GM12878 (cell line): ENCODE measurements at regions not wholly inside any gene's neighbourhood (a gene's known extent, or its start where the extent isn't known, plus 50 kb on each side); places are given as distances from the start of the nearest gene placed in this dataset.

Source experiments
- ATAC-seq: fragments of 200-7000 bp; cut with Tn5 transposase; 3 replicates; pipeline ENCODE4 v1.9.1; 2020; ENCODE audit warnings: mild to moderate bottlenecking, moderate library complexity
- BruUV-seq: library from RNA; stranded (reverse); fragments of 400-500 nt; replicated peaks from 2 replicates; lab custom pipeline; 2021; lab: Mats Ljungman, UMichigan
- CTCF ChIA-PET: fragments of 300-600 bp; sonication (Branson Sonifier 250); formaldehyde crosslinking; extraction: SDS; loops from one replicate; lab custom pipeline; 2021; ENCODE audit warnings: inconsistent platforms; lab: Yijun Ruan, JAX
- POLR2A ChIA-PET: fragments of 350-600 bp; formaldehyde crosslinking; extraction: SDS; loops from one replicate; lab custom pipeline; 2021; ENCODE audit warnings: inconsistent platforms; lab: Charles Lee
- RAD21 ChIA-PET: fragments of 300-600 bp; sonication (Branson Sonifier 250); formaldehyde crosslinking; loops from one replicate; lab custom pipeline; 2023; ENCODE audit warnings: antibody characterized with exemption; ENCODE audit not compliant: unreplicated experiment; lab: Charles Lee
- SMC1A ChIA-PET: fragments of 300-600 bp; sonication (Branson Sonifier 250); formaldehyde crosslinking; loops from one replicate; lab custom pipeline; 2023; ENCODE audit not compliant: unreplicated experiment, uncharacterized antibody; lab: Charles Lee
- DNase-seq: peaks from one replicate; pipeline ENCODE4 v3.0.0-alpha.2; 2011; ENCODE audit warnings: low read depth, low spot score
- FAIRE-seq: peaks from 3 replicates; lab custom pipeline; 2011; peaks lifted over from hg19 to GRCh38; lab: Jason Lieb, UNC
- H2AFZ ChIP-seq: 2 replicates; pipeline ENCODE4 v1.6.0; 2011; ENCODE audit warnings: low read depth, low read length, control low read depth; ENCODE audit not compliant: control insufficient read depth
- H3K27ac ChIP-seq: 2 replicates; pipeline ENCODE4 v1.5.1; 2011; ENCODE audit warnings: control low read depth; ENCODE audit not compliant: control insufficient read depth, insufficient read depth
- H3K27me3 ChIP-seq, 2 experiments: replicated peaks in 1 of 2; 2 replicates each; pipeline versions ENCODE4 v1.6.0 to v1.6.1; 2011; ENCODE audit warnings: low read length in 1 of 2; ENCODE audit not compliant: control insufficient read depth in 2 of 2, insufficient read depth in 2 of 2
- H3K36me3 ChIP-seq, 2 experiments: 2 replicates each; pipeline ENCODE4 v1.5.1; 2011; ENCODE audit warnings: low read length in 1 of 2; ENCODE audit not compliant: control insufficient read depth in 2 of 2, insufficient read depth in 2 of 2
- H3K4me1 ChIP-seq: 2 replicates; pipeline ENCODE4 v1.6.1; 2011; ENCODE audit warnings: mild to moderate bottlenecking, low read length, moderate library complexity, mixed read lengths; ENCODE audit not compliant: control insufficient read depth, insufficient read depth
- H3K4me2 ChIP-seq: 2 replicates; pipeline ENCODE4 v1.6.0; 2011; ENCODE audit warnings: control low read depth; ENCODE audit not compliant: control insufficient read depth, insufficient read depth
- H3K4me3 ChIP-seq: fragments of 200-600 bp; sonication (generic); 2 replicates; pipeline ENCODE4 v1.5.1; 2016
- H3K79me2 ChIP-seq: 2 replicates; pipeline ENCODE4 v1.6.0; 2011; ENCODE audit warnings: low read length; ENCODE audit not compliant: control insufficient read depth, insufficient read depth
- H3K9ac ChIP-seq: 2 replicates; pipeline ENCODE4 v1.8.0; 2011; ENCODE audit warnings: low read length, control low read depth, mixed read lengths; ENCODE audit not compliant: control insufficient read depth, insufficient read depth
- H3K9me3 ChIP-seq: replicated peaks from 3 replicates; pipeline ENCODE4 v1.5.1; 2011; ENCODE audit warnings: mild to moderate bottlenecking, low read length; ENCODE audit not compliant: control insufficient read depth, insufficient read depth
- H4K20me1 ChIP-seq: 2 replicates; pipeline ENCODE4 v1.6.0; 2011; ENCODE audit not compliant: control insufficient read depth, insufficient read depth
- BHLHE40 ChIP-seq, 2 experiments: fragments of 450-650 bp in 1 of 2; IDR thresholded peaks; 2 replicates each; pipeline ENCODE4 v1.6.1; 2011 to 2017; ENCODE audit warnings: low read depth in 2 of 2, borderline replicate concordance in 1 of 2, improper control_type of control experiment in 1 of 2, low read length in 1 of 2, mild to moderate bottlenecking in 1 of 2
- BMI1 ChIP-seq: fragments of 450-650 bp; IDR thresholded peaks from 2 replicates; pipeline ENCODE4 v1.6.1; 2016; ENCODE audit warnings: mild to moderate bottlenecking, moderate library complexity, borderline replicate concordance
- CBX3 ChIP-seq: fragments of 200-600 bp; sonication (generic); IDR thresholded peaks from 2 replicates; pipeline ENCODE4 v1.6.1; 2016; ENCODE audit warnings: low read depth, borderline replicate concordance
- CTCF ChIP-seq, 3 experiments: IDR thresholded peaks in 2 of 3; conservative IDR thresholded peaks in 1 of 3; 2 replicates each; pipeline ENCODE4 v1.5.1; 2011; ENCODE audit warnings: low read depth in 3 of 3, low read length in 3 of 3, mild to moderate bottlenecking in 3 of 3, control low read depth in 2 of 3, moderate library complexity in 2 of 3, inconsistent platforms in 1 of 3, mixed read lengths in 1 of 3; ENCODE audit not compliant: control insufficient read depth in 2 of 3, insufficient read depth in 1 of 3; ENCODE audit errors: extremely low read depth in 1 of 3
- E2F8 ChIP-seq: fragments of 450-650 bp; IDR thresholded peaks from 2 replicates; pipeline ENCODE4 v1.6.1; 2018; ENCODE audit warnings: mild to moderate bottlenecking, low read depth, moderate library complexity; ENCODE audit not compliant: partially characterized antibody
- EGR1 ChIP-seq, 2 experiments: IDR thresholded peaks; 1 replicate in 1 of 2; 2 replicates in 1 of 2; pipeline ENCODE4 v1.6.1; 2011 to 2012; ENCODE audit warnings: low read depth in 2 of 2, low read length in 2 of 2, borderline replicate concordance in 1 of 2, mild to moderate bottlenecking in 1 of 2, moderate library complexity in 1 of 2
- HSF1 ChIP-seq: fragments of 150-350 bp; IDR thresholded peaks from 2 replicates; pipeline ENCODE4 v1.6.1; 2014; ENCODE audit warnings: mild to moderate bottlenecking, low read depth, low read length
- KDM1A ChIP-seq: fragments of 200-600 bp; sonication (generic); IDR thresholded peaks from 2 replicates; pipeline ENCODE4 v1.6.1; 2016; ENCODE audit warnings: borderline replicate concordance
- NFYA ChIP-seq: IDR thresholded peaks from 2 replicates; pipeline ENCODE4 v1.6.1; 2011; ENCODE audit warnings: low read depth, mild to moderate bottlenecking, low read length, improper control_type of control experiment, borderline replicate concordance
- SIX5 ChIP-seq: IDR thresholded peaks from 2 replicates; pipeline ENCODE4 v1.6.1; 2011; ENCODE audit warnings: mild to moderate bottlenecking, low read depth, low read length, moderate library complexity; ENCODE audit not compliant: severe bottlenecking
- SREBF2 ChIP-seq: IDR thresholded peaks from 2 replicates; pipeline ENCODE4 v1.6.1; 2012; ENCODE audit warnings: mild to moderate bottlenecking, low read length
- SRF ChIP-seq, 2 experiments: IDR thresholded peaks; 2 replicates each; pipeline ENCODE4 v1.6.1; 2011; ENCODE audit warnings: low read depth in 2 of 2, low read length in 2 of 2, mild to moderate bottlenecking in 1 of 2, moderate library complexity in 1 of 2
- SUPT20H ChIP-seq: IDR thresholded peaks from 2 replicates; pipeline ENCODE4 v1.6.1; 2011; ENCODE audit warnings: low read depth, mild to moderate bottlenecking, low read length, moderate library complexity, borderline replicate concordance; ENCODE audit not compliant: control insufficient read depth
- TARDBP ChIP-seq: IDR thresholded peaks from 2 replicates; pipeline ENCODE4 v1.6.1; 2016; ENCODE audit warnings: borderline replicate concordance
- TCF12 ChIP-seq: IDR thresholded peaks from 2 replicates; pipeline ENCODE4 v1.6.1; 2011; ENCODE audit warnings: low read depth, mild to moderate bottlenecking, low read length
- WRNIP1 ChIP-seq: IDR thresholded peaks from 2 replicates; pipeline ENCODE4 v1.6.1; 2011; ENCODE audit warnings: low read depth, low read length, improper control_type of control experiment, borderline replicate concordance
- WGBS: methylation state at CpG from one replicate; pipeline ENCODE4 v1.1.6; 2016; ENCODE audit warnings: low lambda C conversion rate; ENCODE audit not compliant: insufficient replicate concordance, insufficient coverage; ENCODE audit errors: missing lambda C conversion rate; 5-methylcytosine and 5-hydroxymethylcytosine counted together
- in situ Hi-C: fragments of 300-500 bp; cut with MboI; formaldehyde crosslinking; loops from 9 replicates; pipeline ENCODE4 v1.14.3; 2018; ENCODE audit warnings: mixed read lengths
- intact Hi-C: fragments of 100-400 bp; cut with micrococcal nuclease; formaldehyde crosslinking; loops from one replicate; pipeline ENCODE4 v1.14.2; 2022; ENCODE audit not compliant: unreplicated experiment

- intact Hi-C loops = no loop called here
- no peak for TF ChIP-seq SIX5
- TF ChIP-seq HSF1 = no peak
- no peak for TF ChIP-seq NFYA
- no peak for TF ChIP-seq BHLHE40 (IDR thresholded peaks at IDR 0.05; ENCODE audit: borderline replicate concordance in 1 of 2, low read depth in 2 of 2, low read length in 1 of 2)
- no peak for TF ChIP-seq SUPT20H
- TF ChIP-seq TCF12 = no peak
- TF ChIP-seq WRNIP1 = no peak
- TF ChIP-seq TARDBP = no peak
- TF ChIP-seq SRF (IDR thresholded peaks at IDR 0.05; ENCODE audit: low read depth in 2 of 2, low read length in 2 of 2) = no peak
- no peak for TF ChIP-seq SREBF2
- TF ChIP-seq BMI1 = no peak
- no peak for TF ChIP-seq EGR1 (IDR thresholded peaks at IDR 0.05; ENCODE audit: borderline replicate concordance in 1 of 2, low read depth in 2 of 2, low read length in 2 of 2)
- TF ChIP-seq E2F8 = no peak
- TF ChIP-seq CBX3 = no peak
- TF ChIP-seq CTCF (IDR thresholded peaks at IDR 0.05 in 2 of 3, conservative IDR thresholded peaks at IDR 0.05 in 1 of 3; ENCODE audit: control insufficient read depth in 2 of 3, extremely low read depth in 1 of 3, insufficient read depth in 1 of 3, low read depth in 3 of 3, low read length in 3 of 3) = no peak
- no peak for TF ChIP-seq KDM1A
- TF ChIP-seq, all 136 proteins: peak for 0
- no peak for DNase-seq
- H3K27me3 ChIP-seq = peaks cover 7 to 8% of the 10 kb centered on the region in 2 experiments
- ChIA-PET SMC1A (no interaction called here), POLR2A (interaction anchor here (0.5 to 0.6 kb wide), 2 partner anchors 120 to 1330 kb away, joined by 3 read pairs; no protein-coding TSS in a partner anchor), RAD21 (no interaction called here), CTCF (no interaction called here)
- no peak overlapping the region for H2AFZ ChIP-seq
- no peak overlapping the region for H3K9ac ChIP-seq
- no TSS peak for BruUV-seq
- FAIRE-seq = no peak
- no peak overlapping the region for H3K27ac ChIP-seq
- H3K4me2 ChIP-seq = no peak overlapping the region
- no peaks in the 10 kb centered on the region for H3K9me3 ChIP-seq
- no peaks in the 10 kb centered on the region for H4K20me1 ChIP-seq
- no peaks in the 10 kb centered on the region for H3K79me2 ChIP-seq
- ATAC-seq = no peak
- in situ Hi-C loops = no loop called here
- H3K4me1 ChIP-seq = peaks cover 9% of the 10 kb centered on the region; the same call in 1 of the 2 replicates
- no peaks in the 10 kb centered on the region for H3K36me3 ChIP-seq
- H3K4me3 ChIP-seq = no peak overlapping the region
- WGBS = 49% methylated on average over 15 of the region's 15 CpGs
Measured at GRCh38 chr6:167708501-167709094, 118.1 kb upstream of the AFDN start.
